H54 (cell line): ENCODE measurements at regions not wholly inside any gene's neighbourhood (a gene's known extent, or its start where the extent isn't known, plus 50 kb on each side); places are given as distances from the start of the nearest gene placed in this dataset.
A peak's percentile ranks its signal among the peaks of the same experiment; 100 is the strongest.
"Not testable (repeated sequence)": the region's sequence is repeated elsewhere in the genome, so short reads cannot be mapped to it uniquely, and the experiment has no call there.

ENCODE experiments used
- DNase-seq: peaks from one replicate; pipeline ENCODE4 v3.0.0; 2011; ENCODE audit warnings: low spot score, mixed read lengths; ENCODE audit not compliant: insufficient read length
- FAIRE-seq: peaks from 3 replicates; lab custom pipeline; 2011; peaks lifted over from hg19 to GRCh38; lab: Jason Lieb, UNC
- POLR2A ChIP-seq: IDR thresholded peaks from 2 replicates; pipeline ENCODE4 v1.6.1; 2011; ENCODE audit warnings: low read depth, mild to moderate bottlenecking, low read length

GRCh38 chr14:30357791-30358190 is 201.2 kb upstream of the G2E3 start:
- FAIRE-seq = no peak
- no peak for DNase-seq
- TF ChIP-seq POLR2A = no peak

GRCh38 chr14:30362369-30363218 is 196.4 kb upstream of the G2E3 start:
- DNase-seq = no peak
- no peak for TF ChIP-seq POLR2A
- FAIRE-seq = no peak

- DNase-seq, FAIRE-seq: not testable (repeated sequence)
Observed at GRCh38 chr14:30363219-30363880, 195.6 kb upstream of the G2E3 start.

GRCh38 chr14:30369502-30370180 is 189.3 kb upstream of the G2E3 start:
- no peak for FAIRE-seq
- no peak for TF ChIP-seq POLR2A

GRCh38 chr14:30373053-30373452 is 185.9 kb upstream of the G2E3 start:
- no peak for TF ChIP-seq POLR2A
- FAIRE-seq (no peak), DNase-seq (no peak)

More at GRCh38 chr14:30369502-30370180, 189.3 kb upstream of the G2E3 start:
- DNase-seq = no peak

- TF ChIP-seq POLR2A = no peak
- DNase-seq = no peak
- no peak for FAIRE-seq
Observed at GRCh38 chr14:30373526-30373925, 185.4 kb upstream of the G2E3 start.

GRCh38 chr14:30375296-30375892 is 183.6 kb upstream of the G2E3 start:
- TF ChIP-seq POLR2A = no peak
- DNase-seq (no peak), FAIRE-seq (no peak)

- FAIRE-seq (no peak), DNase-seq (no peak)
- no peak for TF ChIP-seq POLR2A
Observed at GRCh38 chr14:30381861-30382480, 177.0 kb upstream of the G2E3 start.

- DNase-seq (no peak), FAIRE-seq (no peak)
- TF ChIP-seq POLR2A = no peak
Observed at GRCh38 chr14:30385925-30386324, 173.0 kb upstream of the G2E3 start.

- DNase-seq (no peak), FAIRE-seq (no peak)
- no peak for TF ChIP-seq POLR2A
Observed at GRCh38 chr14:30387871-30388270, 171.1 kb upstream of the G2E3 start.

- FAIRE-seq (peak; percentile 76), DNase-seq (peak; percentile 5)
- TF ChIP-seq POLR2A = no peak
Observed at GRCh38 chr14:30389134-30389876, 169.7 kb upstream of the G2E3 start.

GRCh38 chr14:30389877-30390385 is 169.0 kb upstream of the G2E3 start:
- FAIRE-seq (no peak), DNase-seq (no peak)
- no peak for TF ChIP-seq POLR2A
